IMR-90 (cell line): ENCODE measurements at regions not wholly inside any gene's neighbourhood (a gene's known extent, or its start where the extent isn't known, plus 50 kb on each side); places are given as distances from the start of the nearest gene placed in this dataset.

Experiments
- ATAC-seq: fragments of 200-7000 bp; cut with Tn5 transposase; 2 replicates; pipeline ENCODE4 v1.9.1; 2020; ENCODE audit warnings: low read depth, mild to moderate bottlenecking, moderate library complexity
- BruUV-seq: library from RNA; stranded (reverse); fragments of 400-500 nt; replicated peaks from 2 replicates; lab custom pipeline; 2021; lab: Mats Ljungman, UMichigan
- CTCF ChIA-PET: fragments of 300-600 bp; formaldehyde crosslinking; extraction: SDS; loops from one replicate; lab custom pipeline; 2021; ENCODE audit warnings: antibody characterized with exemption; lab: Yijun Ruan, JAX
- POLR2A ChIA-PET: fragments of 300-600 bp; sonication (Branson Sonifier 250); formaldehyde crosslinking; loops from one replicate; lab custom pipeline; 2022; ENCODE audit warnings: antibody characterized with exemption; ENCODE audit not compliant: unreplicated experiment; lab: Charles Lee
- DNase-seq: peaks from one replicate; pipeline ENCODE4 v3.0.0; 2013
- H2AFZ ChIP-seq: replicated peaks from 2 replicates; pipeline ENCODE3; 2013; ENCODE audit warnings: low read length, mild to moderate bottlenecking; ENCODE audit not compliant: poor library complexity
- H2AK5ac ChIP-seq: 2 replicates; pipeline ENCODE4 v1.6.1; 2013; ENCODE audit warnings: low read depth, low read length, inconsistent platforms
- H2AK9ac ChIP-seq: replicated peaks from 2 replicates; pipeline ENCODE3; 2013; ENCODE audit warnings: mild to moderate bottlenecking, low read depth, low read length, moderate library complexity; ENCODE audit not compliant: poor library complexity
- H2BK120ac ChIP-seq: 2 replicates; pipeline ENCODE4 v1.6.1; 2013; ENCODE audit warnings: low read depth, low read length, inconsistent platforms
- H2BK15ac ChIP-seq: 3 replicates; pipeline ENCODE4 v1.6.1; 2013; ENCODE audit warnings: low read depth, low read length, inconsistent platforms
- H2BK20ac ChIP-seq: 2 replicates; pipeline ENCODE4 v1.6.1; 2013; ENCODE audit warnings: low read depth, mild to moderate bottlenecking, inconsistent platforms, low read length, moderate library complexity
- H2BK5ac ChIP-seq: 2 replicates; pipeline ENCODE4 v1.6.1; 2013; ENCODE audit warnings: mild to moderate bottlenecking, low read depth, low read length, inconsistent platforms; ENCODE audit not compliant: poor library complexity, severe bottlenecking
- H3K14ac ChIP-seq: replicated peaks from 2 replicates; pipeline ENCODE4 v1.6.1; 2013; ENCODE audit warnings: low read depth, low read length, inconsistent platforms
- H3K18ac ChIP-seq: 2 replicates; pipeline ENCODE4 v1.6.1; 2013; ENCODE audit warnings: low read depth, low read length, control low read depth
- H3K23ac ChIP-seq: 2 replicates; pipeline ENCODE4 v1.6.1; 2013; ENCODE audit warnings: low read depth, low read length, inconsistent platforms
- H3K27ac ChIP-seq: 2 replicates; pipeline ENCODE4 v1.5.1; 2013; ENCODE audit warnings: mild to moderate bottlenecking, control low read depth, low read length; ENCODE audit not compliant: insufficient read depth
- H3K27me3 ChIP-seq: 2 replicates; pipeline ENCODE4 v1.6.1; 2013; ENCODE audit warnings: low read length; ENCODE audit not compliant: control insufficient read depth, insufficient read depth
- H3K36me3 ChIP-seq: 2 replicates; pipeline ENCODE4 v1.6.1; 2013; ENCODE audit warnings: low read length, mixed read lengths; ENCODE audit not compliant: control insufficient read depth, insufficient read depth
- H3K4ac ChIP-seq: 2 replicates; pipeline ENCODE4 v1.6.1; 2013; ENCODE audit warnings: low read depth, low read length, inconsistent platforms
- H3K4me1 ChIP-seq: 2 replicates; pipeline ENCODE4 v1.6.1; 2013; ENCODE audit warnings: low read length, mixed read lengths; ENCODE audit not compliant: control insufficient read depth, insufficient read depth
- H3K4me2 ChIP-seq: 2 replicates; pipeline ENCODE4 v1.6.1; 2013; ENCODE audit warnings: low read depth, mild to moderate bottlenecking, control low read depth, low read length, moderate library complexity
- H3K4me3 ChIP-seq: 2 replicates; pipeline ENCODE4 v1.5.1; 2013; ENCODE audit warnings: low read depth, mild to moderate bottlenecking, control low read depth, low read length, moderate library complexity; ENCODE audit not compliant: insufficient read depth
- H3K56ac ChIP-seq: 2 replicates; pipeline ENCODE4 v1.6.1; 2013; ENCODE audit warnings: low read length, inconsistent platforms; ENCODE audit not compliant: insufficient read depth; ENCODE audit errors: extremely low read depth
- H3K79me1 ChIP-seq, 2 experiments: 2 replicates each; pipeline ENCODE4 v1.6.1; 2013; ENCODE audit warnings: low read length in 2 of 2, inconsistent platforms in 1 of 2, low read depth in 1 of 2
- H3K9ac ChIP-seq: 2 replicates; pipeline ENCODE4 v1.6.1; 2013; ENCODE audit warnings: low read depth, low read length, control low read depth
- H3K9me1 ChIP-seq: 2 replicates; pipeline ENCODE4 v1.6.1; 2013; ENCODE audit warnings: low read length, inconsistent platforms; ENCODE audit not compliant: insufficient read depth
- H3K9me3 ChIP-seq: 2 replicates; pipeline ENCODE4 v1.6.1; 2013; ENCODE audit warnings: low read length; ENCODE audit not compliant: control insufficient read depth, insufficient read depth
- H4K20me1 ChIP-seq: 2 replicates; pipeline ENCODE4 v1.6.1; 2013; ENCODE audit warnings: low read length, inconsistent platforms; ENCODE audit not compliant: insufficient read depth
- H4K5ac ChIP-seq: 2 replicates; pipeline ENCODE4 v1.6.1; 2013; ENCODE audit warnings: mild to moderate bottlenecking, low read depth, low read length, control low read depth
- H4K8ac ChIP-seq, 2 experiments: 2 replicates each; pipeline ENCODE4 v1.6.1; 2013; ENCODE audit warnings: low read depth in 2 of 2, low read length in 2 of 2, control low read depth in 1 of 2, inconsistent platforms in 1 of 2
- H4K91ac ChIP-seq: 2 replicates; pipeline ENCODE4 v1.6.1; 2013; ENCODE audit warnings: low read depth, low read length, inconsistent platforms; ENCODE audit not compliant: insufficient read depth
- BHLHE40 ChIP-seq: fragments of 150-350 bp; IDR thresholded peaks from 2 replicates; pipeline ENCODE4 v1.6.1; 2016; ENCODE audit warnings: mild to moderate bottlenecking, low read depth, low read length
- CEBPB ChIP-seq: IDR thresholded peaks from 2 replicates; pipeline ENCODE4 v1.6.1; 2012; ENCODE audit warnings: low read depth, low read length, improper control_type of control experiment
- CHD1 ChIP-seq: IDR thresholded peaks from 2 replicates; pipeline ENCODE4 v1.6.1; 2012; ENCODE audit warnings: low read depth, low read length, improper control_type of control experiment
- CTCF ChIP-seq: conservative IDR thresholded peaks from 2 replicates; pipeline ENCODE4 v1.5.1; 2012; ENCODE audit warnings: mild to moderate bottlenecking, low read depth, low read length, improper control_type of control experiment
- ELK1 ChIP-seq: fragments of 150-350 bp; IDR thresholded peaks from 2 replicates; pipeline ENCODE4 v1.6.1; 2016; ENCODE audit warnings: low read depth, mild to moderate bottlenecking, low read length, moderate library complexity, borderline replicate concordance
- FOS ChIP-seq: fragments of 150-350 bp; IDR thresholded peaks from 2 replicates; pipeline ENCODE4 v1.6.1; 2016; ENCODE audit warnings: low read depth, low read length
- MAFK ChIP-seq: IDR thresholded peaks from 2 replicates; pipeline ENCODE4 v1.6.1; 2012; ENCODE audit warnings: low read depth, low read length, improper control_type of control experiment
- MAZ ChIP-seq: IDR thresholded peaks from 2 replicates; pipeline ENCODE4 v1.6.1; 2012; ENCODE audit warnings: low read depth, mild to moderate bottlenecking, low read length, improper control_type of control experiment, moderate library complexity, borderline replicate concordance
- MXI1 ChIP-seq: IDR thresholded peaks from 2 replicates; pipeline ENCODE4 v1.6.1; 2012; ENCODE audit warnings: low read depth, mild to moderate bottlenecking, low read length, moderate library complexity, borderline replicate concordance
- NFE2L2 ChIP-seq: fragments of 150-350 bp; IDR thresholded peaks from 2 replicates; pipeline ENCODE4 v1.6.1; 2016; ENCODE audit warnings: low read depth, mild to moderate bottlenecking, low read length
- POLR2A ChIP-seq: IDR thresholded peaks from 2 replicates; pipeline ENCODE4 v1.6.1; 2012; ENCODE audit warnings: mild to moderate bottlenecking, low read depth, low read length
- RAD21 ChIP-seq: IDR thresholded peaks from 2 replicates; pipeline ENCODE4 v1.6.1; 2012; ENCODE audit warnings: low read length, improper control_type of control experiment
- RCOR1 ChIP-seq: IDR thresholded peaks from 2 replicates; pipeline ENCODE4 v1.6.1; 2012; ENCODE audit warnings: mild to moderate bottlenecking, low read length, improper control_type of control experiment; ENCODE audit not compliant: insufficient replicate concordance
- RFX5 ChIP-seq: IDR thresholded peaks from 2 replicates; pipeline ENCODE4 v1.8.0; 2012; ENCODE audit warnings: low read depth, mild to moderate bottlenecking, low read length, moderate library complexity
- SMC3 ChIP-seq: fragments of 150-350 bp; IDR thresholded peaks from 2 replicates; pipeline ENCODE4 v1.6.1; 2016; ENCODE audit warnings: low read depth, mild to moderate bottlenecking, antibody characterized with exemption, low read length, moderate library complexity
- WGBS, 2 experiments: methylation state at CpG; one replicate each; pipeline versions ENCODE4 v1.1.5 to v1.1.7; 2013; ENCODE audit warnings: missing lambda C conversion rate in 2 of 2; ENCODE audit not compliant: insufficient read length in 1 of 2; ENCODE audit errors: extremely low coverage in 2 of 2; 5-methylcytosine and 5-hydroxymethylcytosine counted together
- dilution Hi-C: fragments of 300-500 bp; cut with HindIII; formaldehyde crosslinking; loops from one replicate; pipeline ENCODE4 v1.14.3; 2018; ENCODE audit warnings: low sequenced_read_pairs; ENCODE audit not compliant: unreplicated experiment
- in situ Hi-C: fragments of 300-500 bp; cut with MboI; formaldehyde crosslinking; loops from 3 replicates; pipeline ENCODE4 v1.14.3; 2019; ENCODE audit warnings: low sequenced_read_pairs, inconsistent platforms, mixed read lengths
- intact Hi-C: fragments of 100-400 bp; cut with micrococcal nuclease; formaldehyde crosslinking; loops from 2 replicates; pipeline ENCODE4 v1.10.0; 2022
- TF ChIP-seq, protein P1 (sequence below): fragments of 150-350 bp; IDR thresholded peaks from 2 replicates; pipeline ENCODE4 v1.6.1; 2017; ENCODE audit warnings: mild to moderate bottlenecking, antibody characterized with exemption, low read length, low read depth

GRCh38 chr6:134758621-134759020, 191.3 kb downstream of the ALDH8A1 start:
- WGBS, 2 experiments: 93% methylated on average over 2 of the region's 4 CpGs; no CpG with 5 or more reads in 1 of the 2 experiments
- Histone ChIP-seq H2AK9ac (no peak overlapping the region), H3K4me3 (no peak overlapping the region), H3K79me1 (no peaks in the 10 kb centered on the region), H3K56ac (no peak overlapping the region), H3K4me1 (0 out of 2 replicates have a peak, but pooled peaks cover 2% of the 10 kb centered on the region), H2BK120ac (no peak overlapping the region), H4K20me1 (no peaks in the 10 kb centered on the region), H3K4ac (no peak overlapping the region), H3K9ac (no peak overlapping the region), H2AFZ (no peak overlapping the region), H3K14ac (no peak overlapping the region), H2AK5ac (no peak overlapping the region; the same call in 1 of the 2 replicates), H3K18ac (no peak overlapping the region), H3K23ac (no peak overlapping the region), H3K9me3 (no peaks in the 10 kb centered on the region), H4K8ac (no peak overlapping the region), H3K27me3 (no peaks in the 10 kb centered on the region), H4K91ac (no peak overlapping the region), H2BK5ac (no peak overlapping the region), H3K9me1 (no peaks in the 10 kb centered on the region), H3K36me3 (no peaks in the 10 kb centered on the region), H2BK15ac (no peak overlapping the region), H2BK20ac (no peak overlapping the region), H3K4me2 (no peak overlapping the region), H4K5ac (no peak overlapping the region), H3K27ac (no peak overlapping the region)
- ATAC-seq: no peak
- BruUV-seq: no TSS peak
- POLR2A ChIA-PET: no interaction called here
- dilution Hi-C loops: no loop called here
- CTCF ChIA-PET: no interaction called here
- intact Hi-C loops: no loop called here
- DNase-seq: no peak
- in situ Hi-C loops: no loop called here
- TF ChIP-seq, protein P1, sequence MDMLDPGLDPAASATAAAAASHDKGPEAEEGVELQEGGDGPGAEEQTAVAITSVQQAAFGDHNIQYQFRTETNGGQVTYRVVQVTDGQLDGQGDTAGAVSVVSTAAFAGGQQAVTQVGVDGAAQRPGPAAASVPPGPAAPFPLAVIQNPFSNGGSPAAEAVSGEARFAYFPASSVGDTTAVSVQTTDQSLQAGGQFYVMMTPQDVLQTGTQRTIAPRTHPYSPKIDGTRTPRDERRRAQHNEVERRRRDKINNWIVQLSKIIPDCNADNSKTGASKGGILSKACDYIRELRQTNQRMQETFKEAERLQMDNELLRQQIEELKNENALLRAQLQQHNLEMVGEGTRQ: no peak
- no peak for TF ChIP-seq ELK1
- TF ChIP-seq NFE2L2: no peak
- no peak for TF ChIP-seq CTCF
- TF ChIP-seq SMC3: no peak
- TF ChIP-seq FOS: no peak
- TF ChIP-seq MAZ: no peak
- no peak for TF ChIP-seq RCOR1
- TF ChIP-seq MXI1: no peak
- TF ChIP-seq RFX5: no peak
- no peak for TF ChIP-seq BHLHE40
- TF ChIP-seq CEBPB: no peak
- no peak for TF ChIP-seq POLR2A
- no peak for TF ChIP-seq MAFK
- no peak for TF ChIP-seq RAD21
- no peak for TF ChIP-seq CHD1
